ENCODE measurements at regions not wholly inside any gene's neighbourhood (a gene's known extent, or its start where the extent isn't known, plus 50 kb on each side); places are given as distances from the start of the nearest gene placed in this dataset.

DNA sequence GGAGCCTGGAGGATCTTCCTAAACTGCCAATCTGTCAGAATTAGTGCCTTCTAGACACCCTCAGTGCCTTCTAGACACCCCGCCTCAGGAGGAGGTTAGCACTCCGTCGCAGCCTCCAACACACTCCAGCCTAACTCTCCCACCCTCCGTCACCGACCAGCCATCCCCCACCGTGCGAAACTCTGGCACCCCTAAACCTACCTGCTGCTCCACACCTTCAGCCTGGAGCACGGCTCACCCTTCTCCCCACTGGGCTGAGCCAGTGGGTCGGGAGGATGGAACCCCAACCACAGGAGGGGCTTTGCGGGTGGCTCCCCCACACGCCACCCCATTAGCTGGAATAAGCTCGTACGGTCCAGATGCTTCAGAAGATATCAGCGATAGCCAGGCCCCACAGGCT is 468.9 kb upstream of the HS6ST1 start:
- no peak for DNase-seq (ENCODE audit: low spot score)

- DNase-seq (ENCODE audit: low spot score), result no peak
Measured at GRCh38 chr2:128788636-128789220, 470.1 kb upstream of the HS6ST1 start.

DNA sequence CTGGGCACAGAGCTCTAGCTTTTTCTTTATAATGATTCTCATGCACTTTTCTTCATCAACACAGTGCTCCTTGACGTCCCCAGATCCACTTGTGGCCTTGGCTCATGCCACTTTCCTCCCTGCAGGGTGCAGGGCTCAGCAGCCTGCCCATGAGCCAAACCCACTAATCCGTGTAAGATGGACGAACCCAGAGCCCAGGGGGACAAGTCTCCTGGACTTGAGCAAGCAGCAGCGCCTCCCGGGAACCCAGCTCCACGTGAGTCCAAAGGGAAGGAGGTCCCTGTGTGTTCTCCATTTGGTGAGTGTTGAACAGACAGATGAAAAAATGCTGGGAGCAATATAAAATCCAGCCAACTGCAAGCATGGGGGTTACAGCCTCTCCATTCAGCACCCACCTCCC is 470.6 kb upstream of the HS6ST1 start:
- no peak for DNase-seq (ENCODE audit: low spot score)

DNA sequence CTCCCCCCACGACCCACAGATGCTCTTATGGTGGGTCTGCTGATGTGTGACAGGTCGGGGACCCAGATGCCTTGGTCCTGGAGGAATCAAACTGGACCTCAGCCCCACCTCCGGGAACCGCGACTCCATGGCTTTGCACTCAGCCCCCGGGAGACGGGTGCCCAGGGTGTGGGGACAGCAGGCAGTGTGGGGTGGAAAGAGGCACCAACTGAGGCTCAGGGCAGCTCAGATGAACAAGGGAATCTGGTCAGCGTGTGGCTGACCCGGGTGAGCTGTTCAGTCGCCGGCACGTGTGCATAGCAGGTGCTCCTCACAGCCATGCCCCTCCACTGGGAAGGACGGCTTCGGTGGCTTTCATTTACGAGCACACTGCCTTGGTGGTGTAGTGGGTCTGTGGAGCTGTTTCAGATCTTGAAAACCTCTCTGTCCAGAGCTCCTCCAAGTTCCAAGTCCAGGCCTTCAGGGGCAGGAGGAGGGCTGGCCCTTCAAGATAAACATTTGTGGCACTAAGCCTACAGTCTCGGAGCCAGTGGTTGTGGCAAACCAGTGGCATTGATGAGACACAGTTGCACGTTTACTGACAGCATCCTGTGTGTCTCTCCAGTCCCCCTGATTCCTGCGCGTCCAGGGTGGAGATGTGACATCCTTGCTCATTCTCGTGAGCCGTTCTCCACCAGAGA is 471.2 kb upstream of the HS6ST1 start:
- no peak for DNase-seq (ENCODE audit: low spot score)

- no peak for DNase-seq (ENCODE audit: low spot score)
Measured at GRCh38 chr2:128790541-128791001, 471.9 kb upstream of the HS6ST1 start.

- DNase-seq (ENCODE audit: low spot score), result no peak
Measured at GRCh38 chr2:128791120-128791984, 472.7 kb upstream of the HS6ST1 start.

GRCh38 chr2:128791985-128792320 is 473.3 kb upstream of the HS6ST1 start:
- DNase-seq (ENCODE audit: low spot score), result no peak

- DNase-seq (ENCODE audit: low spot score), result no peak
Measured at GRCh38 chr2:128792476-128793054, 473.9 kb upstream of the HS6ST1 start.

- DNase-seq (ENCODE audit: low spot score), result no peak
Measured at GRCh38 chr2:128793404-128793803, 474.7 kb upstream of the HS6ST1 start.

DNA sequence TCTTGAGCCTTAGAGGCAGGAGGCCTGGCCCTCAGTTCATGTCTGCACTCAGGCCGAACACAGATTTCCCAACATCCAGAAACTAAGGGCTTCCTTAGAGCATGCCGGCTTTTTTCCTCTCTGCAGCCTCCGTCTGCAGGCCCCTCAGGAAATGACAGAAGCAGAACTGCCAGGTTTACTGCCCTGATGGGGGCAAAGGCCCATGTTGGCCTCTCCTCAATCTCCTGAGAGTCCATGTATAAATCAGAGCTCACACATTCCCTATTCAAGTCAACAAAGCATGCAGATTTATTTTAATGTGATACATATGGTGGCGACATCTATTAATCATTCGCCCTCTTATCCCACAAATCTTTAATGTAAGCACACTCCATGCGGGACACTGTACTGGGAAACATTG is 475.6 kb upstream of the HS6ST1 start:
- DNase-seq (ENCODE audit: low spot score), result no peak

DNA sequence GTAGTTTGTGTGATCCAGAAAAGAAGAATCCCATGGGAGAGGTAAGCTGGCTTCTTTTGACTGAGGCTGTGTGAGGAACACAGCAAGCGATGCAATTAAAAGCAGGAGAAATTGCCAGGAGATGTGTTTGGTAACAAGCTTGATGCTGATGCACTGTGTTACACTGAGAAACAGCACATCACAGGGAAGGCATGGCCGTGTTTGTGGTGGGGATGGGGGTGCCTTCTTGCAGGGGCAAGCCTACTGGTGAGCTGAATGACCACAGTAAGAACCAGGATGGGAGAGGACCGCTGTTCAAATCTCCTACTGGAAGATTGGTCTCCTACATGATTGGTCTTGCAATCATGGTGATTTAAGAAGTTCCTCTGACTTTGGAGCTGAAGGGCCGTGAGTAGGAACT is 477.7 kb upstream of the HS6ST1 start:
- DNase-seq (ENCODE audit: low spot score), result no peak

DNA sequence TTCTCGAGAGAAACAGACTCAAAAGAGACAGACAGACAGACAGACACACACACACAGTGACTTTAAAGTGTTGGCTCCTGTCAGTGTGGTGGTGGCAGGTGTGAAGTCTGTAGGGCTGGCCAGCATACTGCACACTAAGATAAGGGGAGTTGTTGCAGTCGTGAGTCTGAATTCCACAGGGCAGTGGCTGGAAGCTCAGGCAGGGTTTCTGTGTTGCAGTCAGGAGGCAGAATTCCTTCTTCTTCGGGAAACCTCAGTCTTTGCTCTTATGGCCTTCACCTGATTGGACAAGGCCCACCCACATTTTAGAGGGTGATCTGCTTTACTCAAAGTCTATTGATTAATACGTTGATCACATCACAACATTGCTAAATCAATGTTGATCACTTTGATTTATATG is 478.4 kb upstream of the HS6ST1 start:
- DNase-seq (ENCODE audit: low spot score), result no peak

DNA sequence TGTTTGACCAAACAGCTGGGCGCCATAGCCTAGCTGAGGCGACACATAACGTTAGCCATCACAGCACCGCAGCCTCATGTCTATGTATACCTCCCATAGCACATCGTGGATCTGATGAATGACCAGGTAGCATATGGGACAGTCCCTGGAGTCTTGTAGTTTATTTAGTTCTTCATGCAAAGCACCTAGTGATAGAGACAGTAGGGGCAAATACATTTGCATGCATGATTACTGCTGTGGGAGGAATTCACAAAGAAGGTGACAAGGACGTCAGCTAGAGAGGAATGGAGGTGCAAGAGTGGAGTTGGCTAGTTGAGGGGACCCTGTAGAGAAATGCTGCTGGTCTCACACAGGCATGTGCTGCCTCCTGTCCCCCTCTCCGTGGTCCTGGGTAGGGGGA is 478.9 kb upstream of the HS6ST1 start:
- DNase-seq (ENCODE audit: low spot score), result no peak

DNA sequence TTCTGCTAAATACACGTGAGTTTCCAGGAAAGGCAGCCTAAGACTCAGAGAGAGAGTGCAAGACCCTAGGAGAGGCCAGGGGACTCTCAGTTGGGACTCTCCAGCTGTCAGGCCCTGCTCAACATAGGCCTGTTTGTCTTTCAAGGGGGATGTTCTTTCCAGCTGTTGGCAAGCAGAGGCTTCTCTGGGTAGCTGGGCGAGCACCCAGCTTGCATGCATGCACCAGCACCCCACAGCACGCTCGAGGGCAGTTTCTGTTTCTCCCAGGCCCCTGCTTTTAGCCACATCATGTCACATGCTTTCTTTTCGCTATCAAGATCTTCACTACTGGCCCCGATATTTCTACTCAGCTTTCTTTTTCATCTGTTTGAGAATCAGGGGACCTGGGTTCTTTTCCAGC is 479.3 kb upstream of the HS6ST1 start:
- DNase-seq (ENCODE audit: low spot score), result no peak

DNA sequence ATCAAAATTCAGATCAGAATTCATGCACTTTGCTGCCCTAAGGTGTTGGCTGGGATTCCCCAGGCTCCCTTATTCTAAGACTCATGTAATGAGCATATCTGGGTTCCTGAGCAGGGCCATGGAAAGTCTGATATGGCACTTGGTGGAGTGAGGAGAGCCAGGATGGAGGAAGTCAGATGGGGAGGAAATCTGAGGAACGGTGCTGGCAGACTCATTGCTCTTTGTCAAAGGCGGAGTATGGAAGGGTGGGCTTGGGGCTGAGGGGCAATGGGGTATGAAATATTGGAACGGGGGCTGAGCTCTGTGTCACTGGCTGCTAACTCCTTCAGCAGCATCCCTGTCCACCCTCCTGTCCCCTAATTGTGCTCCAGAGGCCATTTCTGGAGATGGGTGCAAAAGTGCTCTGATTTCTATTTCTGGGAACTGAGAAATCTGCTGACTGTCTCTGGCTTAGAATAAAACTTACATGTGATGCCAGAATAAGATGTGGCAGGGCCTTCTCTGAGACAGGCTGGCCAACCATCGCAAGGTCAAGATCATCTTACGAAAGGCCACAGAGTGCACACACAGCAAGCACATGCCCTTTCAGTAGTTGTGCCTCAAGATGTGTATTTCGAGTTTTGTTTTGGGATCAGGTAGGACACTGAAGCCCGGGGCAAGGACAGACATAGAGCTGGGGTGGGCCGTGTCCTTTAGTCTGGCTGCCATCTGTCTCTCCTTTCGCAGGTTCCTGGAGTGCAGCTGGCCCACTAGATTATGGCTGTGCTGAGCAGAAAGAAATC is 480.0 kb upstream of the HS6ST1 start:
- DNase-seq (ENCODE audit: low spot score), result no peak

DNA sequence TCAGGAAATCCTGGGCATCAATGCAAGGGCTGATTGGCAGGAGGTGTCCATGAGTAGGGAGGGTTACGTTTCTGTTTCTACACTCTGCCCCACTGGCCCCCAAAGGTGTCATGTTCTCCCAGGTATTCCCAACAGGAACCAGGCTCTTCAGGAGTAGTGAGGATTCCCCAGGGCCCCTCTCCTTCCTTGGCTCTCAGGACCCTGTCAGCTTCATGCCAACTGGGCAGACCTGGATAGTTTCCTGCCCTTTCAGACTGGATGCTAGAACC is 480.6 kb upstream of the HS6ST1 start:
- DNase-seq (ENCODE audit: low spot score), result no peak

- no peak for DNase-seq (ENCODE audit: low spot score)
Measured at GRCh38 chr2:128799730-128800129, 481.1 kb upstream of the HS6ST1 start.

DNA sequence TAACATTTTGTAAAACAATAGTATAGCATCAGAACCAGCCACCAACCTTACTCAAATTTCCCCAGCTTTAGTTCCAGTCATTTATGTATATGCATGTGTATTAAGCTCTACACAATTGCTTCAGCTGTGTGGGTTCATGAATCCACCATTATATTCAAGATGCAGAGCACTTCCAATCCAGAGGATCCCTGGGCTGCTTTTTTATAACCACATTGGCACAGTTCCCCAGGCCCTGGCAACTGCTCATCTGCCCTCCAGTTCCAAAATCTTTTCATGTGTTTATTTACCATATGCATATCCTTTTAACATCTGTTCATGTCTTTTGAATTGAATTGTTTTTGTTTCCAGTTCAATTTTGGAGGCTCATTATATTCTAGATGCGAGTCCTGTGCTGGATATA is 482.9 kb upstream of the HS6ST1 start:
- no peak for DNase-seq (ENCODE audit: low spot score)

GRCh38 chr2:128803222-128803621 is 484.6 kb upstream of the HS6ST1 start:
- no peak for DNase-seq (ENCODE audit: low spot score)

DNA sequence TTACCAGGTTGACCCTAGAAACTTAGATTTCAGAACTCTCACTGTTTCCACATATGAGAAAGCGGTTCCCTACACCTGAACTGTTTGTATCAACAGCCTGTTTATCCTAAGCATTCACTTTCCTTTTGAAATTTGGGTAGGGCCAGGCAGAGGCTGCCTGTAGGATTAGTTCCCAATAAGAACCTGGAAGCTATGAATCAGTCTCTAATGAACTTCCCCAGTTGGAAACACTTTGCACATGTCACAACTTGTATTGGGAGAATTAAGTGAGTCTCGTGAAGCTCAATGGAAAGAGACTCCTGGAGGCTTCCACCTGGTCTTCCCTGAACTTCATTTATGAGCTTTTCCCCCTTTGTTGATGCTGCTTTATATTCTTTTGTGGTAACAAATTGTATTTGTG is 486.6 kb upstream of the HS6ST1 start:
- no peak for DNase-seq (ENCODE audit: low spot score)

- DNase-seq (ENCODE audit: low spot score), result no peak
Measured at GRCh38 chr2:128805918-128806317, 487.2 kb upstream of the HS6ST1 start.

- no peak for DNase-seq (ENCODE audit: low spot score)
Measured at GRCh38 chr2:128807317-128807716, 488.6 kb upstream of the HS6ST1 start.
